C4-2B (cell line): ENCODE measurements at regions not wholly inside any gene's neighbourhood (a gene's known extent, or its start where the extent isn't known, plus 50 kb on each side); places are given as distances from the start of the nearest gene placed in this dataset.

Experiments
- H3K27ac ChIP-seq: fragments of 450-650 bp; 2 replicates; pipeline ENCODE4 v1.5.1; 2017
- CTCF ChIP-seq: fragments of 450-650 bp; conservative IDR thresholded peaks from 2 replicates; pipeline ENCODE4 v1.5.1; 2017; ENCODE audit warnings: mild to moderate bottlenecking
- ZFX ChIP-seq: fragments of 450-650 bp; IDR thresholded peaks from 2 replicates; pipeline ENCODE4 v1.6.1; 2017

- TF ChIP-seq CTCF: no peak
- no peak for TF ChIP-seq ZFX
Observed at GRCh38 chr7:16232273-16232672, 189.1 kb downstream of the CRPPA start.

GRCh38 chr7:16223963-16224707 is 197.2 kb downstream of the CRPPA start:
- no peak overlapping the region for H3K27ac ChIP-seq
- TF ChIP-seq ZFX (no peak), CTCF (no peak)

More at GRCh38 chr7:16232273-16232672, 189.1 kb downstream of the CRPPA start:
- H3K27ac ChIP-seq: no peak overlapping the region

GRCh38 chr7:16212610-16213009 is 208.7 kb downstream of the CRPPA start:
- TF ChIP-seq ZFX: no peak
- TF ChIP-seq CTCF: no peak
- H3K27ac ChIP-seq: no peak overlapping the region

- no peak for TF ChIP-seq CTCF
- TF ChIP-seq ZFX: no peak
Observed at GRCh38 chr7:16212032-16212431, 209.3 kb downstream of the CRPPA start.

GRCh38 chr7:16211402-16211925 is 209.9 kb downstream of the CRPPA start:
- H3K27ac ChIP-seq: no peak overlapping the region
- TF ChIP-seq ZFX: no peak
- TF ChIP-seq CTCF: no peak

More at GRCh38 chr7:16212032-16212431, 209.3 kb downstream of the CRPPA start:
- no peak overlapping the region for H3K27ac ChIP-seq

GRCh38 chr7:16210171-16210570 is 211.2 kb downstream of the CRPPA start:
- TF ChIP-seq ZFX (no peak), CTCF (no peak)
- H3K27ac ChIP-seq: no peak overlapping the region

- no peak overlapping the region for H3K27ac ChIP-seq
- no peak for TF ChIP-seq ZFX
- no peak for TF ChIP-seq CTCF
Observed at GRCh38 chr7:16207321-16207720, 214.0 kb downstream of the CRPPA start.
